ENCODE measurements at regions not wholly inside any gene's neighbourhood (a gene's known extent, or its start where the extent isn't known, plus 50 kb on each side); places are given as distances from the start of the nearest gene placed in this dataset.

DNA sequence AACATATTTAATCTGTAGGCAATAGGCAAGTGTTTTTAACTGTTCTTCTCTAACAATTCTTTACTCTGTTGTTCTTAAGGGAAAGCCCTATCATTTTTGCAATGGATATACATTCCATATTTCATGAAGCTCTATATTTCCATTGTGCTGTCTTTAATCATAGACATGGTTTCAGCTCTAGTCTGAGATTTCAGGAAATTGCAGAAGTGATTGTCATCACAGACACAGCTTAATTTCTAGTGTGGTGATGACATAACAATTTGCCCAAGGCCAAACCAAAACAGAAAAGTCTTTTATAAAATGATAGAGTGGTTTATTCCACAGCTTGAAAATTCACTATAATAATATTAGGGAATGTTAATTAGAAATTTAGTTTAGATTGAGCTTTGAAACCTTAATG is 494.1 kb upstream of the SEMA3A start:
- TF ChIP-seq, protein P1, sequence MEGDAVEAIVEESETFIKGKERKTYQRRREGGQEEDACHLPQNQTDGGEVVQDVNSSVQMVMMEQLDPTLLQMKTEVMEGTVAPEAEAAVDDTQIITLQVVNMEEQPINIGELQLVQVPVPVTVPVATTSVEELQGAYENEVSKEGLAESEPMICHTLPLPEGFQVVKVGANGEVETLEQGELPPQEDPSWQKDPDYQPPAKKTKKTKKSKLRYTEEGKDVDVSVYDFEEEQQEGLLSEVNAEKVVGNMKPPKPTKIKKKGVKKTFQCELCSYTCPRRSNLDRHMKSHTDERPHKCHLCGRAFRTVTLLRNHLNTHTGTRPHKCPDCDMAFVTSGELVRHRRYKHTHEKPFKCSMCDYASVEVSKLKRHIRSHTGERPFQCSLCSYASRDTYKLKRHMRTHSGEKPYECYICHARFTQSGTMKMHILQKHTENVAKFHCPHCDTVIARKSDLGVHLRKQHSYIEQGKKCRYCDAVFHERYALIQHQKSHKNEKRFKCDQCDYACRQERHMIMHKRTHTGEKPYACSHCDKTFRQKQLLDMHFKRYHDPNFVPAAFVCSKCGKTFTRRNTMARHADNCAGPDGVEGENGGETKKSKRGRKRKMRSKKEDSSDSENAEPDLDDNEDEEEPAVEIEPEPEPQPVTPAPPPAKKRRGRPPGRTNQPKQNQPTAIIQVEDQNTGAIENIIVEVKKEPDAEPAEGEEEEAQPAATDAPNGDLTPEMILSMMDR (IDR thresholded peaks at IDR 0.05): no peak
- Mint-ChIP-seq H3K4me1 (no peaks in the 10 kb centered on the region), H3K27me3 (ENCODE audit: low read depth, poor library complexity) (peaks cover 4% of the 10 kb centered on the region), H3K9me3 (no peaks in the 10 kb centered on the region), H3K27ac (no peak overlapping the region), H3K36me3 (ENCODE audit: low read depth) (no peaks in the 10 kb centered on the region), H3K4me3 (no peak overlapping the region)
- no peak for DNase-seq

DNA sequence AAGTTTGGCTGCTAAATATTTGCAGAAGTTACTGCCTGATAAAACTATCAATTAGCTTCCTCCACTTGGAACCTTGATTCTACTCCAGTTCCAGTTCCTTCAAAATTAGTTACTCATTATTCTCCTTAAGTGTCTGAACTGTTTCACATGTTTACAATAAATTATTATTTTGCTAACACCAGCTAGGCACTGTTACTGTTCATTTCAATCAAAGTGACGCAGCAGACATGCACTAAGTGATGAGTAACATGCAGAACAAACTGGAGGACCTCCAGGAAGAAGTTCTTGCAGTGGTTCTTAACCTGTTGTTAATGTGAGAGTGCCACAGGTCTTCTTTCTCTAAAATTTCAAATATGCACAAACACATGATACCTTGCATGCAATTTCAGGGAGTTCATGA is 491.8 kb upstream of the SEMA3A start:
- no peaks in the 10 kb centered on the region for H3K9me3 Mint-ChIP-seq
- peaks cover 4% of the 10 kb centered on the region for H3K27me3 Mint-ChIP-seq (ENCODE audit: low read depth, poor library complexity)
- TF ChIP-seq, protein P1 (IDR thresholded peaks at IDR 0.05): no peak
- H3K4me1 Mint-ChIP-seq: peaks cover 9% of the 10 kb centered on the region
- no peak overlapping the region for H3K27ac Mint-ChIP-seq
- no peak for DNase-seq
- no peaks in the 10 kb centered on the region for H3K36me3 Mint-ChIP-seq (ENCODE audit: low read depth)
- H3K4me3 Mint-ChIP-seq: no peak overlapping the region

DNA sequence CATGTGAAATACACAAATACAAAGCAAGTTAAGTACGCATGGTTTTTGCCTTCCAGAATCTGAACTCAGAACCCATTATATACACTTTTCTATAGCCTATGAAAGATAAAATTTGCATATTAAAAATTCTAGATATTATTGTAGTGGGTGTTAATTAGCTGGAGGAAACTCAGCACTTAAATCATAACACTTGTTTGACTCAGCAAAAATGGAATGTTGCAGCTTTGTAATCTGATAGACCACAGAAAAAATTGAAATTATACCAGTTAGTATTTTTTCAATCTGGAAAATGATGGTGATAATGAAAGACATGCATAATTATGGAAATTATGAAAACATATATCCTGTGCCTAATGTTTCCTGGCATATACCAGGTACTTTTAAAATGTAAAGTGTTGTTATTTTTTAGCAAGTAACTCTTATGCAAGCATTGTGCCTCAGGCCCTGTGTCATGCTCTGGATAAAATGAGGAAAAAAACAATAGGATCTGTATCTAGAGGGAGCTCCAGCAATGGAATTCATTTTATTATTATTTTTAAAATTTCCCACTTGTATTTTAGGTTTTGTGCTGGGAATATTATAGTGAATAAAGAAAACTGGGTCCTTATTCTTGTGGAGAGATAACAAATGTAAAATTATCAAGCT is 490.4 kb upstream of the SEMA3A start:
- peaks cover 9% of the 10 kb centered on the region for H3K4me1 Mint-ChIP-seq
- no peaks in the 10 kb centered on the region for H3K9me3 Mint-ChIP-seq
- no peak overlapping the region for H3K4me3 Mint-ChIP-seq
- DNase-seq: no peak
- H3K36me3 Mint-ChIP-seq (ENCODE audit: low read depth): no peaks in the 10 kb centered on the region
- H3K27ac Mint-ChIP-seq: no peak overlapping the region
- H3K27me3 Mint-ChIP-seq (ENCODE audit: low read depth, poor library complexity): no peaks in the 10 kb centered on the region
- TF ChIP-seq, protein P1 (IDR thresholded peaks at IDR 0.05): no peak

DNA sequence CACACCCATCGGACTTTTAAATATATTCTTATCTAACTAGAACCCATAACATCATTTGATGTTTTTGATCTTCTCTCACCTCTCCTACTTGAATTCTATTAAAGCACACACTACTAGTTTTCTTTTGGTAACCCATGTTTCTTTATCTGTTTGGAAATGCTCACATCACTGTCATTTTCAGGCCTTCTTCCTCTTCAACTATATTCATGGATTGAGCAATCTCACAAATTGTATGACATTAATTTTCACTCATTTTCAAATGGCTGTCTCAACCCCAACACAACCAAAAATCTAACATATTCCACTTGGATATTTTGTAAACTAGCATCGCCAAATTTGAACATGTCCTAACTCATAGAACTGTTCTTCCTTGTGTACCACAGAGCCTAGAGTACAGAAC is 488.0 kb upstream of the SEMA3A start:
- Mint-ChIP-seq H3K36me3 (ENCODE audit: low read depth) (no peaks in the 10 kb centered on the region), H3K27me3 (ENCODE audit: low read depth, poor library complexity) (no peaks in the 10 kb centered on the region), H3K4me3 (no peak overlapping the region)

DNA sequence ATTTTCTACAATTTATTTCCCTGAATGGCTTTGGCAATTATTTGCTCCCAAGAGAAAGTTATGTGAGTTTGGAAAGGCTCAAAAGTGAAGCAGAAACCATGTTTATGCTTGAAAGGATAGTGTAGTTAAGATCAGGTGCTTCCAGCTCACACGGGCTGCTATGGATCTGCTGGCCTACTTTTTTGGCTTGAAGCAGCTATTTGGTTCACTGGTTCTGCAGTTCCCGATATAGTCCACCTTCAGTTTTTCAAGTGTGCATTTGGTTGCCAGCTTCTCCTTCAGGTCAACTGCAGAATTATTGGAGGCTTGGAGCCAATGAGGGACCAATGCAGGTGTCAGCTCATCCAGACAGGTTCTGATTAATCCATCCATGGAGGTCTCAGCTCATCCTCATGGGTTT is 484.3 kb upstream of the SEMA3A start:
- no peak overlapping the region for H3K4me3 Mint-ChIP-seq

More for the DNA sequence above, 488.0 kb upstream of the SEMA3A start:
- TF ChIP-seq, protein P1 (IDR thresholded peaks at IDR 0.05): no peak
- DNase-seq: no peak
- Mint-ChIP-seq H3K4me1 (peaks cover 9% of the 10 kb centered on the region), H3K9me3 (no peaks in the 10 kb centered on the region), H3K27ac (peak overlapping the region; percentile 4)

More for the DNA sequence above, 484.3 kb upstream of the SEMA3A start:
- no peaks in the 10 kb centered on the region for H3K9me3 Mint-ChIP-seq
- no peak overlapping the region for H3K27ac Mint-ChIP-seq
- H3K36me3 Mint-ChIP-seq (ENCODE audit: low read depth): no peaks in the 10 kb centered on the region
- peaks cover 9% of the 10 kb centered on the region for H3K4me1 Mint-ChIP-seq
- no peaks in the 10 kb centered on the region for H3K27me3 Mint-ChIP-seq (ENCODE audit: low read depth, poor library complexity)
- no peak for DNase-seq
- TF ChIP-seq, protein P1 (IDR thresholded peaks at IDR 0.05): no peak

Measured in nephron progenitor cell (in vitro differentiated cells).